HUES64 (cell line): ENCODE measurements at regions not wholly inside any gene's neighbourhood (a gene's known extent, or its start where the extent isn't known, plus 50 kb on each side); places are given as distances from the start of the nearest gene placed in this dataset.

Source experiments
- H3K27ac ChIP-seq: 2 replicates; pipeline ENCODE4 v1.7.0; 2013; ENCODE audit warnings: low read depth, low read length, inconsistent platforms
- H3K27me3 ChIP-seq: 2 replicates; pipeline ENCODE4 v1.6.1; 2013; ENCODE audit warnings: mild to moderate bottlenecking, low read length; ENCODE audit not compliant: insufficient read depth
- H3K36me3 ChIP-seq: 2 replicates; pipeline ENCODE4 v1.6.1; 2013; ENCODE audit warnings: mild to moderate bottlenecking, low read length; ENCODE audit not compliant: insufficient read depth
- H3K4me1 ChIP-seq: 2 replicates; pipeline ENCODE4 v1.6.1; 2013; ENCODE audit warnings: mild to moderate bottlenecking, low read length, moderate library complexity; ENCODE audit not compliant: insufficient read depth
- H3K4me3 ChIP-seq: 2 replicates; pipeline ENCODE4 v1.5.1; 2013; ENCODE audit warnings: mild to moderate bottlenecking, low read length, moderate library complexity
- H3K9ac ChIP-seq: 2 replicates; pipeline ENCODE4 v1.6.1; 2013; ENCODE audit warnings: mild to moderate bottlenecking, low read depth, low read length
- H3K9me3 ChIP-seq: 2 replicates; pipeline ENCODE4 v1.6.1; 2013; ENCODE audit warnings: low read depth, low read length; ENCODE audit not compliant: insufficient read depth
- WGBS: fragments of 150-250, 120-280 bp; methylation state at CpG from one replicate; pipeline ENCODE4 v1.1.7; 2013; ENCODE audit warnings: missing lambda C conversion rate; 5-methylcytosine and 5-hydroxymethylcytosine counted together

- WGBS, result 97% methylated on average over 2 of the region's 2 CpGs
- H3K9me3 ChIP-seq, result no peaks in the 10 kb centered on the region
- no peaks in the 10 kb centered on the region for H3K36me3 ChIP-seq
- H3K27ac ChIP-seq, result no peak overlapping the region
- no peak overlapping the region for H3K4me3 ChIP-seq
- H3K27me3 ChIP-seq, result no peaks in the 10 kb centered on the region
- H3K4me1 ChIP-seq, result no peaks in the 10 kb centered on the region
- H3K9ac ChIP-seq, result no peak overlapping the region
Measured at GRCh38 chr7:34596887-34597286, 61.1 kb upstream of the NPSR1 start.

DNA sequence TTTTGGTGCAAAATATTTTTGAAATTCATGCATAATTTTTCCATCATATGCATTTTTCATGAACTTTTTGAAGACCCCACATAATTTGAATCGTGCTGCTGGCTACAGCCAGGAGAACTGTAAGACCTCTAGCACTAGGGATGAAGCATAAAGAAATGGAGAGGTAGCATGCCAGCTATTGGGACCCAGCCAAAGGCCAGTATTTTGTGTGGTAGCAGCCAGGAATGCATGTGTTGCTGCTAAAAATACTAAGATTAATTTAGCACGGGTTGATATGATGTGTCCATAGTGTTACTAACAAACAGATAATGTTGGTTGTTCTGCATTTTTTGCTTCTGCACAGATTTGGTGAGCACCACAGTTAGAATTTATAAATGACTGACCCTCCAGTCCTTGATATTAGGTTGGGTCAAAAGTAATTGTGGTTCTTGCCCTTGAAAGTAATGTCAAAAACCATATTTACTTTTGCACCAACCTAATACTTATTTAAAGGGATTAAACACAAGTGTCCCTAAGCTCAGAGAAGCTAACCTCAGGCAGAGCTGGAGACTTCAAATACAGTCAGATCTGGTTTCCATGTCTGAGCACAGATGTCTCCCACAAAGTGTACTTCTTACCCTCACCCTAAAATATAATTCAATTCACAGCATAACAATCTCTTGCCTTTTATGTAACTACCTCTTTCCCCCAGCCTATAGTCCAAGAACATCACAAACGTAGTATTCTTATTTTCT is 54.1 kb upstream of the NPSR1 start:
- Histone ChIP-seq H3K9ac (no peak overlapping the region), H3K4me3 (no peak overlapping the region), H3K9me3 (no peaks in the 10 kb centered on the region), H3K36me3 (no peaks in the 10 kb centered on the region), H3K27me3 (no peaks in the 10 kb centered on the region), H3K27ac (no peak overlapping the region), H3K4me1 (no peaks in the 10 kb centered on the region)
- 95% methylated on average over 3 of the region's 3 CpGs for WGBS
